HG02870 (cell line): ENCODE measurements at regions not wholly inside any gene's neighbourhood (a gene's known extent, or its start where the extent isn't known, plus 50 kb on each side); places are given as distances from the start of the nearest gene placed in this dataset.

ENCODE experiments used
- ATAC-seq: cut with Tn5 transposase; IDR thresholded peaks from one replicate; pipeline ENCODE4 v1.9.1; 2021; ENCODE audit warnings: mild to moderate bottlenecking, moderate library complexity; ENCODE audit not compliant: unreplicated experiment

DNA sequence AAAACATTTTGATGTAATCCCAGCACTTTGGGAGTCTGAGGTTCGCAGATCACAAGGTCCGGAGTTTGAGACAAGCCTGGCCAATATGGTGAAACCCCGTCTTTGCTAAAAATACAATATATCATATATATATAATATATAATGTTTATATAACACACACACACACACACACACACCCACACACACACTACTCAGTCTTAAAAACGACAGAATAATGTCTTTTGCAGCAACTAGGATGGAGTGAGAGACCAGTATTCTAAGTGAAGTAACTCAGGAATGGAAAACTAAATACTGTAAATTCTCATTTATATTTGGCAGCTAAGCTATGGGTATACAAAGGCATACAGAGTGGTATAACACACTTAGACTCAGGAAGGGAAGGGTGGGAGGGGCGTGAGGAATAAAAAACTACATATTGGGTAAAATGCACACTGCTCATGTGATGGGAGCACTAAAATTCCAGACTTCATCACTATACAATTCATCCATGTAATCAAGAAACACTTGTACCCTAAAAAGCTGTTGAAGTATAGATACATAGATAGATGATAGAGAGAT lies 231.2 kb upstream of the SEMA3A start:
- no peak for ATAC-seq

- ATAC-seq = no peak
Observed at GRCh38 chr7:84422790-84423189, 228.2 kb upstream of the SEMA3A start.

DNA sequence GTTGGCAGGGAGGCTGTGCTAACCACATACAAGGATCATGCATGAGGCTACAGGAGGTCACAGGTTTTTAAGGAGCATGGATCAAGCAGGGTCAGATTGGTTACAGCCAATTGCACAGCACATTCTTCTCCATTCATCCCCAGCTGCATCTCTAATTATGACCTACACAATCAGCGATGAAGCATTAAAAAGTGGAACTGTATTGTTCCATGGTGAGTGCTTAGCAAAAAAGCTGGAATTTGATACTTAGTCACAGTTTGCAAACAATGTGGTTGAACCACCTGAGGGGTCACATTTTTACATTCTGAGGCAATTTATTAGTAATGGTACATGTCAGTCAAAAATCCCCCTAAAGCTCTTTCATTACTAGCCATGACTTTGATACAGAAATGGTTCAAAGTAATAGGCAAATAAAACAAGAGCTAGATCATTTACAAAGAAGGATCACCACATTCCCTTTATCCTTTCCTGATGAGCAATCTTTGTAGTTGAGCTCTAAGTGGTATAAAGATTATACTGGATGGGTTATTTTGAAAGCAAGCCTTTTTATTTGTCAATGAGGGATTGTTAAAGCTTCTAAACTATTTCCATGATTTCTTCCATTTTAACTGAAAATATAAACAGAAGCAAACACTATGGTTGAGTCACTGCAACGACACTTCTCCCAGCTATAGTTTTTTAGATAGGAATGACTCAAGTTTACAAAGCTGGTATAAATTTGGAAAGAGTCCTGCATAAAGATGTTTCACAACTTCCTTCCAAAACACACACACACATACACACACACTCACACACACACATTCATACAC lies 217.8 kb upstream of the SEMA3A start:
- no peak for ATAC-seq

DNA sequence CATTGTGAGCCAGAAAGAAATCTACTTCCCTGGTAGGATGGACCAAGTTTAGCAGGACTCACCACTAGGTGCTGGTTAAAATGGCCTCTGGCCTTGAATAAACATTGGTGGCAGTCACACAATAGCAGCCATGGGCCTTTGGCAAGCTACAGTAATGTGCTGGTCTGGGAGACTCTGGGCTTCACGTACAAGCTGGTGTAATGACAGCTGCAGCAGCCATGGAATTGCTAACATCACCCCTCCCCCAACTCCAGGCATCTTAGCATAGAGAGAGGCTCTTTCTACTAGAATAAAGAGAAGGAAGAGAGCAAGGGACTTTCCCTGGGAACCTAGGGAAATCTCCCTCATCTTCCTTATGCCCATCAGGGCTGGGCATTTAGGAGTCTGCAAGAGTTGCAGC lies 205.1 kb upstream of the SEMA3A start:
- no peak for ATAC-seq

- no peak for ATAC-seq
Observed at GRCh38 chr7:84394219-84394618, 199.6 kb upstream of the SEMA3A start.

DNA sequence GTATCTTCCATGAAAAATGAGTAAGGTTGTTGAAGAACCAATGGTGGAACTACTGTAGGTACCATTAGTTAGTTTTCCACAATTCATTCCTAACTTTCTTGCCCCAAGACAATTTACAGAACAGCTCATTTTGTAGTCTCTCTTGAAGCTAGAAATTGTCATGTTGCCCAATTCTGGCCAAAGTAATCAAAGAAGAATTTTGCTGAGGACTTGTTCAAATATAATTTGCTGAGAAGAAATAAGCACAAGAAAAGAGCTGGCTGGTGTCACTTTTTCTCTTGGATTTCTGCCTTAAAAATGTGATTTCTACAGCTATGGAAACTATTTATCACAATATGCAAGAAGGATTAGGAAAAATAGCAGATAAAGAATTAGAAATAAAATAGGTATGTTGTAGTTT lies 199.2 kb upstream of the SEMA3A start:
- no peak for ATAC-seq

GRCh38 chr7:84390845-84391244 lies 196.3 kb upstream of the SEMA3A start:
- ATAC-seq = no peak

GRCh38 chr7:84389242-84389641 lies 194.7 kb upstream of the SEMA3A start:
- peak; percentile 100 for ATAC-seq

GRCh38 chr7:84387595-84387994 lies 193.0 kb upstream of the SEMA3A start:
- no peak for ATAC-seq

GRCh38 chr7:84384417-84384816 lies 189.8 kb upstream of the SEMA3A start:
- no peak for ATAC-seq

DNA sequence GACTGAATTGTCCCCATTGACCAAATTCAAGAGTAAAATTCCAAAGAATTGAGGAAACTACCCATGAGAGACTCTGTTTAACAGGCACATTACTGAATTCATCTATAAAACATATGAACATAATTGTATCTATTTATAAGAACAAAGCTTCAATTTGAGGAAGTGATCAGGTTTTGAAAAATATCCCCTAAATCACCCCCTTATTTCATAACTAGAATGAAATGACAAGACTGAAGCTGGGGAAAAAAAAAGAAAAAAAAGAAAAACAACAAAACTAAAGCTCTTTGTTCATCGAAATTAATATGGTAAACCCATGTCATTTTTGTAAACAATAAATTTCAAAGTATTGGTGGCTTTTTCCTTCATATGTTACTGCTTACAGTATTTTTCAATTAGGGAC lies 184.9 kb upstream of the SEMA3A start:
- no peak for ATAC-seq

DNA sequence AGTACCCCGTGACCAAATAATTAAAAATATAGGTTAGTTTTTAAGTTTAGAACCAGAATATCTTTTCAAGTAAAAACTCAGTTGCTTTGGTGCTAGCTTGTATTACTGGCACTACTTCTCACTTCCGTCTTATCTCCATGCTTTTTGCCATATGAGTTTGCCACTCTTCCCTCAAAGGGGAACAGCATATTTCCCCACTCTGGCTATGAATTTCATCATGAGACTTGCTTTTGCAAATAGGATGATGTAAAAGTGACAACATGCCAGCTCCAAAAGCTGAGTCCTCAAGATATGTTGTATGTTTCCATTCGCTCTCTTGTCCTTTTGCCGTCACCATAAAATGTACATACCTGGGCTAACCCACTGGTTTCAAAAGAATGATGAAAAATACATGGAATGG lies 178.1 kb upstream of the SEMA3A start:
- ATAC-seq = no peak

GRCh38 chr7:84372155-84372621 lies 177.6 kb upstream of the SEMA3A start:
- no peak for ATAC-seq

DNA sequence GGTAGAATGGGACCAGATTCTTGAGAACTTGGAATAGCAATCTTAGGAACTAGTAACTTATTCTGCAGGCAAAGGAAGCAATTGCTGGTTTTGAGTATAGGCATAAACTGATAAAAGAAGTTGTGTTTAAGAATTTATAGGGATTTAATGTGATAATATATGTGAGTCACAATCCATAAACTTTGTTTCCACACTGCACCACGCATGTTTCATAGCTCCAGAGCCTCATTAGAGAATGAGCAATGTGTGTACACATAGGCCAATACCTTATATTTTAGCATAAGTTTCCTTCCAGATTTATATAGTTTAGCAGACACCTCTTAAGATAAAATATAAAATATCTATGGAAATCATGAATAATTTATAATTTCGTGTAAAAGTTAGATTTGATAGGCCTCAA lies 175.5 kb upstream of the SEMA3A start:
- no peak for ATAC-seq

- ATAC-seq = no peak
Observed at GRCh38 chr7:84368122-84368521, 173.5 kb upstream of the SEMA3A start.

GRCh38 chr7:84364708-84365107 lies 170.1 kb upstream of the SEMA3A start:
- ATAC-seq = no peak

- no peak for ATAC-seq
Observed at GRCh38 chr7:84363741-84364140, 169.2 kb upstream of the SEMA3A start.

DNA sequence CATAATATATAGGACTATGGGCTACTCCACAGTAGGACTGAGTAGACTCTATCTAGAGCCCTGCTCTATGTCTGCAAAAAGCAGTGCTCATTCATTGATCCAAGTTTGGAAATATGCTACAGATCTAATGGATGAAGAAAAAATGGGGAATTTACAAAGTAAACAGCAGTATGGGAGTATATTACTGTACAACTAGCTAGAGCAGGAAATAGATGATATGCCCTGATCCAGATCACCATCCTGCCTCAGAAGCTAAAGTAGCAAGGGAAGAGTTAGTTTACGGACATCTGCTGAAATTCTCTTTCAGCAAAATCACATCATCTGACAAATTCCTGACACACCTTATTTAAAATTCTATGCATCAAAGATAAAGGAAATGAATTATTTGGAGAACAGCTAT lies 168.2 kb upstream of the SEMA3A start:
- ATAC-seq = no peak

DNA sequence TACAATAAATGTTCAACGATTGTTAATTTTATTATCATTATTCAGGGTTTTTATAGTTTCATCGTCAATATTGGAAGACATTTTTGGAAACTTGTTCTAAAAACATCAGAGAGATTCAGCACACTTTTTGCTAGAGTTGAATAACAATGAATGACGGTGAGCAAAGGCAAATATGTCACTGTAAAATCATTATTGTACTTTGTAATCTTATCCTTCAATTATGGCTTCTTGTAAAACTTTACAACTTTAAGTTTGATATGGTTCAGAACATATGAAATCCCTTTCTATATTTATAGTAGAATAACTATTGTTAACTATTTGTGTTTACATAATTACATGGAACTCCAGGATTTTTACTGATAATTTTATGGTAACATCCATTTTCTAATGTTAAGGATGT lies 167.8 kb upstream of the SEMA3A start:
- ATAC-seq = no peak

GRCh38 chr7:84354866-84355265 lies 160.3 kb upstream of the SEMA3A start:
- ATAC-seq = no peak

GRCh38 chr7:84354030-84354429 lies 159.4 kb upstream of the SEMA3A start:
- no peak for ATAC-seq

DNA sequence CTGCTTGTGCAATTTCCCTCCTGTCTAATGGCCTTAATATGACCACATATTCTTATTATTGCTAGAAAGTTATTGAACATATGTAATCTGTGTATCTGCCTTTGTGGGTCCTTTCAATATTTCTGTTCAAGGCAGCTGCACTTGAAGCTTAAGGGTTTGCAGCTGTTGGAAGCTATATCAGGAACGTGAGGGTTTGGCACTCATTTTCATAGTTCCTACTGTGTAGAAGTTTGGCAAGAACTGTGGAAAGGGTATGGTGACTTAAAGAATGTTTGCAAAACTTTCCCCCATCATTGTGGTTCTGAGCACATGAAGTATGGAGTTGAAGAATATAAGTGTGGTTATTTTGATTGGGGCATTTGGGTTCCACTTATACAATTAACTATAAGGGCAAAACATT lies 144.7 kb upstream of the SEMA3A start:
- no peak for ATAC-seq

- ATAC-seq = no peak
Observed at GRCh38 chr7:84337429-84337828, 142.8 kb upstream of the SEMA3A start.
